Adrenal gland (tissue), 9 donors: ENCODE measurements at regions not wholly inside any gene's neighbourhood (a gene's known extent, or its start where the extent isn't known, plus 50 kb on each side); places are given as distances from the start of the nearest gene placed in this dataset.

Source experiments
- DNase-seq, 7 donors: peaks; one replicate each; pipeline ENCODE4 v3.0.0-alpha.2; 2019 to 2020
- H3K27ac ChIP-seq, 5 donors: fragments of 200-600 bp; sonication (generic) in 4 of 5; 1 replicate in 3 of 5; 2 replicates in 2 of 5; pipeline versions ENCODE4 v1.5.1 to v1.8.0; 2016 to 2020; ENCODE audit warnings: mild to moderate bottlenecking in 1 of 5
- H3K27me3 ChIP-seq: fragments of 200-600 bp; 2 replicates; pipeline ENCODE4 v1.8.0; 2021
- H3K36me3 ChIP-seq, 2 donors: fragments of 200-600 bp; replicated peaks in 1 of 2; 1 replicate in 1 of 2; 2 replicates in 1 of 2; pipeline versions ENCODE4 v1.5.1 to v1.8.0; 2018 to 2022
- H3K4me1 ChIP-seq, 2 donors: fragments of 200-600 bp; replicated peaks in 1 of 2; 1 replicate in 1 of 2; 2 replicates in 1 of 2; pipeline versions ENCODE4 v1.5.1 to v1.8.0; 2018 to 2021
- H3K4me3 ChIP-seq, 4 donors: fragments of 200-600 bp; sonication (generic) in 3 of 4; one replicate each; pipeline ENCODE4 v1.5.1; 2016 to 2018
- H3K9me3 ChIP-seq, 3 donors: fragments of 200-600 bp; sonication (generic) in 1 of 3; replicated peaks in 1 of 3; 1 replicate in 2 of 3; 2 replicates in 1 of 3; pipeline versions ENCODE4 v1.5.1 to v1.8.0; 2016 to 2021
- CTCF ChIP-seq, 6 experiments: fragments of 450-650 bp in 4 of 6; fragments of 200-600 bp in 2 of 6; sonication (generic) in 1 of 6; IDR thresholded peaks; 1 replicate in 5 of 6; 2 replicates in 1 of 6; pipeline versions ENCODE4 v1.5.1 to v1.8.0; 2016 to 2021; ENCODE audit warnings: antibody characterized with exemption in 6 of 6, mild to moderate bottlenecking in 2 of 6, moderate library complexity in 1 of 6
- POLR2A ChIP-seq, 2 donors: fragments of 450-650 bp; IDR thresholded peaks; one replicate each; pipeline ENCODE4 v1.6.1; 2017; ENCODE audit warnings: antibody characterized with exemption in 2 of 2, mild to moderate bottlenecking in 2 of 2, moderate library complexity in 1 of 2
- WGBS, 4 donors: extraction: QIAGEN DNeasy Blood & Tissue Kit in 2 of 4; methylation state at CpG; one replicate each; pipeline versions ENCODE4 v1.1.5 to v1.1.7; 2013 to 2017; 5-methylcytosine and 5-hydroxymethylcytosine counted together
- intact Hi-C, 2 donors: fragments of 100-400 bp; cut with DNase I; formaldehyde crosslinking; loops; one replicate each; pipeline versions ENCODE4 v1.14.1 to v1.15.0; 2022 to 2023
- donor health status: healthy with polysubstance abuse.
- donor health status: Bipolar disorder and iron deficiency.
- donor health status: DM: yes; HTN: yes; CAD: no.
- donor health status: DM: no; HTN: no; CAD: no.
- donor health status: DM: no; HTN: no; CAD: no.

- H3K4me3 ChIP-seq = peak overlapping the region in 1 of 4 donors; percentile 26
- TF ChIP-seq CTCF (IDR thresholded peaks at IDR 0.05) = no peak
- no peak for TF ChIP-seq POLR2A (IDR thresholded peaks at IDR 0.05)
- H3K9me3 ChIP-seq = no peaks in the 10 kb centered on the region
- peaks cover 5 to 6% of the 10 kb centered on the region in 2 donors for H3K4me1 ChIP-seq
- H3K27me3 ChIP-seq = no peaks in the 10 kb centered on the region
- intact Hi-C loops = no loop called here
- H3K27ac ChIP-seq = no peak overlapping the region
- no peak for DNase-seq
- 3 to 9% (median 5%) methylated on average over 7 of the region's 7 CpGs for WGBS, 4 donors
- H3K36me3 ChIP-seq = no peaks in the 10 kb centered on the region
Observed at GRCh38 chr5:100270023-100270771, 265.0 kb upstream of the FAM174A start.

- no peak for TF ChIP-seq POLR2A (IDR thresholded peaks at IDR 0.05)
- TF ChIP-seq CTCF (IDR thresholded peaks at IDR 0.05) = no peak
- WGBS, 4 donors = 81 to 95% (median 91%) methylated on average over 2 of the region's 2 CpGs
- H3K36me3 ChIP-seq = no peaks in the 10 kb centered on the region
- H3K4me1 ChIP-seq = peaks cover 6% of the 10 kb centered on the region in 2 donors
- H3K27me3 ChIP-seq = no peaks in the 10 kb centered on the region
- no peak for DNase-seq
- no peak overlapping the region for H3K27ac ChIP-seq
- intact Hi-C loops = no loop called here
- H3K9me3 ChIP-seq = no peaks in the 10 kb centered on the region
- no peak overlapping the region for H3K4me3 ChIP-seq
Observed at GRCh38 chr5:100260968-100261367, 274.2 kb upstream of the FAM174A start.

GRCh38 chr5:100252944-100253343, 282.2 kb upstream of the FAM174A start:
- no peak overlapping the region for H3K27ac ChIP-seq
- no peaks in the 10 kb centered on the region for H3K36me3 ChIP-seq
- no peaks in the 10 kb centered on the region for H3K9me3 ChIP-seq
- intact Hi-C loops = no loop called here
- TF ChIP-seq POLR2A (IDR thresholded peaks at IDR 0.05) = no peak
- H3K27me3 ChIP-seq = no peaks in the 10 kb centered on the region
- H3K4me3 ChIP-seq = no peak overlapping the region
- no peak for DNase-seq
- no peaks in the 10 kb centered on the region for H3K4me1 ChIP-seq

GRCh38 chr5:100252037-100252436, 283.1 kb upstream of the FAM174A start:
- intact Hi-C loops = no loop called here
- Histone ChIP-seq H3K4me3 (no peak overlapping the region), H3K4me1 (no peaks in the 10 kb centered on the region), H3K36me3 (no peaks in the 10 kb centered on the region), H3K27me3 (no peaks in the 10 kb centered on the region), H3K27ac (no peak overlapping the region), H3K9me3 (no peaks in the 10 kb centered on the region)
- DNase-seq = no peak
- 77 to 86% (median 82%) methylated on average over 3 of the region's 3 CpGs for WGBS, 4 donors
- no peak for TF ChIP-seq POLR2A (IDR thresholded peaks at IDR 0.05)
- no peak for TF ChIP-seq CTCF (IDR thresholded peaks at IDR 0.05)

- H3K27ac ChIP-seq = no peak overlapping the region
- H3K4me1 ChIP-seq = no peaks in the 10 kb centered on the region
- no peak overlapping the region for H3K4me3 ChIP-seq
- WGBS, 4 donors = 83 to 100% (median 90%) methylated on average over 2 of the region's 2 CpGs
- no peak for DNase-seq
- no peaks in the 10 kb centered on the region for H3K9me3 ChIP-seq
- no peaks in the 10 kb centered on the region for H3K36me3 ChIP-seq
- H3K27me3 ChIP-seq = no peaks in the 10 kb centered on the region
- intact Hi-C loops = no loop called here
- TF ChIP-seq CTCF (IDR thresholded peaks at IDR 0.05) = no peak
- no peak for TF ChIP-seq POLR2A (IDR thresholded peaks at IDR 0.05)
Observed at GRCh38 chr5:100249884-100250269, 285.3 kb upstream of the FAM174A start.
